Forelimb muscle (tissue), 1 donor: ENCODE measurements at regions not wholly inside any gene's neighbourhood (a gene's known extent, or its start where the extent isn't known, plus 50 kb on each side); places are given as distances from the start of the nearest gene placed in this dataset.

Source experiments
- DNase-seq: peaks from one replicate; pipeline ENCODE4 v3.0.0-alpha.2; 2013; ENCODE audit warnings: low read depth

DNA sequence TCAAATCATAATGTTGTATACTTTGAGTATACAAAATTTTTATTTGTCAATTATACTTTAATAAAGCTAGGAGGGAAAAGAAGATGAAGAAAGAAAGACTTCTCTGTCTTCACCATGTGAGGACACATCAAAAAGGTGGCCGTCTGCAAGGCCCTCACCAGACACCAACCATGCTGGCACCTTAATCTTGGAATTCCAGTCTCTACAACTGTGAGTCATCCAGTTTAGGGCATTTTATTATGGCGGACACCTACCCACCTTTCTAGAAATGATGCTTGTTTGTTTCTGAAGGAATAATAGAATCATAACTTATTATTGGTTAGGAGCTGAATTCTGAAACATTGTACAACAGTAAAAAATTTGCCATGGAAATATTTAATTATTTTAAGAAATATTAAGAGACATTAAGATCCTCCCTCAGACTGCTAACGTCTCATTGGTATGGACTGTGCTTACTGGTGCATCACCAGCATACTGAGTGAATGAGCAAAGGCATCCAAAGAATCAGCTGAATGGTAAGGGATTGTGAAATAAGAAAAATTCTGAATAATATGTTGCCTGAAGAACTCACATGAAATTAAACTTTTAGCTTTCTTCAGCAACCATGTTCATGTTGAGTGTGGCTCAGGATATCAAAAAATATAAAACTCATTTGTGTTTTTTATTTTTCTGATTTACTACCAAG, 536.6 kb downstream of the HTR7 start:
- DNase-seq: no peak

DNA sequence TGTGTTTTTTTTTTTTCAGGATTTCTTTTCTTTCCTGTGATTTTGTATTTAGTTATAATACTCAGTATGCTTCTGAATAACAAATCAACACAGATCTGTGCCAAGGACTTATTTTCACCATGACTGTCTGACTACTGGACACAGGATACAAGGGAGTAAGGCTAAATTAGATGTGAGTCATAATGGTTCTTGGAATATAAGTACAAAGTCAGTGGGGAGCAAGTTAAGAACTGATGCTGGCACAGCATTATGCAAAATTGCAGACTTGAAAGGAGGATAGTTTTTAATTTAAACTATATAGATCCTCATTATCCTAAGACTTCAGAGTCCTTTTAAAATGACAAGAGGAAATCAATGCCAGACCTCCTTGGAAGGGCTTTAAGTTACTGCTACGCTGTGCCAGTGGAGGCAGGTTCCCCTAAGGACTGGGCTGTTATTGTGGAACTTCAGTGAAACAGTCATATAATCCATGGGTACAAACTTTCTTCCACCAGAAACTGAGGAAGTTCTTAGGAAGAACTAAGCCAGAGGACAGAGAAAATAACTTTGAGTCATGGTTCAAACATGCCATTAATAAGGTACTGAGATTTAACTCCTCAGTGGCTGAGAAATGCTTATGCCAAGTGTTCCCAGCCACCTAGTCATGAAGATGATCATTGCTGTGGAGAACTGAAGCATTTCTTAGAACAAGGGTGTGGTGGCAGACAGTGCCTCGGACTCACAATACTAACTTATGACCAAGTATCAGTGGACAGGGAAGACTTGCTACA, 531.2 kb downstream of the HTR7 start:
- DNase-seq: no peak

DNA sequence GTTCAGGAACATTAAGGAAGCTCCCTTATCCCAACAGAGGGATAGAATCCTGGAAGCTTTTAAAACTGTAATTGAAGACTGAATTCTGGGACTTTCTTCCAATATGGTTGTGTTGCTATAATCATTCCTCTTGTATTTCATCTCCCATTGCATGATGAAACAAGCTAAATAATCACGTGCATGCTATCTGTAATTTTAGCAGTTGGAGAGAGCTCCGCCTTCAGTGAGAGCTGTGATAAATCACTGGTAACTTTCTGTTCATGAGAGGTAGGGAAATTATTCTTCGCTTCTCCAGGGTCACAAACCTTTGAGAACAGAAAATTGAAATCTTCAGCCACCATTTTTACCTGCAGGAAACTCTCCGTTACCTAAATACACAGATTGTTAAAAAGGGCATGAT, 530.2 kb downstream of the HTR7 start:
- DNase-seq: no peak

DNA sequence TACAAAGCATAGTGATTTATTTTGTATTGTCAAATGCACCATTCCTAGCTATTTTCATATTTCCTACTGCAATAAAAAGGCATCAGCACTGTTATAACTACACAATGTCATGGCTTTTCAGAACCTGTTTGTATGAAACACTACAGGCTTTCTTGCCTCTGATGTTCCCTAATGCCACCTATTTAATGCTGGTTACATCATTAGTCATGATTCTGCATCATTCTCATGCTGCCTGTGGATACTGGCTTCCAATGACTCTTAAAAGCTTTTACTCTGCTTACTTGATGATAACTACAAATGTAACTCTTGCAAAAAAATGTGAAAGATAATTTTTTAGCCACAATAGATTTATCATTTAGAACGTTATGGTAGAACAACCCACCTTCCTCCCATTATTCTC, 529.4 kb downstream of the HTR7 start:
- no peak for DNase-seq

DNA sequence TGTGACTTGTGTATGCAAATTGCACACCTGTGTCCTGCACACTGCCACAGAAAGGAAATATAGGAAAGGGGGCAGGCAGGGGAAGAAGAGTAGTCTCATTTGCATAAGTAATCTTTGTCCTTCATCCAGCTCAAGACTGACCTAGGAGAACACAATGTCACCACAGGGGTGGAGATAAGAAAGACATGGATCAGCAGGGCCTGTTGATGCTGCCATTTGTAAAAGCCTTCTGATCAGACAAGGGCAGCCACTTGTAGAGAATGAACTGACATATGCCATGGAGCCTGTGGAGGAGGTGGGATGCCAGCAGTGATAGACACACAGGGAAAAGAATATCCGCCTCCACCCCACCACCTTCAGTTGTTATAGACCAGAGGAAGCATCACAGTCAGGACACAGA, 528.9 kb downstream of the HTR7 start:
- no peak for DNase-seq

DNA sequence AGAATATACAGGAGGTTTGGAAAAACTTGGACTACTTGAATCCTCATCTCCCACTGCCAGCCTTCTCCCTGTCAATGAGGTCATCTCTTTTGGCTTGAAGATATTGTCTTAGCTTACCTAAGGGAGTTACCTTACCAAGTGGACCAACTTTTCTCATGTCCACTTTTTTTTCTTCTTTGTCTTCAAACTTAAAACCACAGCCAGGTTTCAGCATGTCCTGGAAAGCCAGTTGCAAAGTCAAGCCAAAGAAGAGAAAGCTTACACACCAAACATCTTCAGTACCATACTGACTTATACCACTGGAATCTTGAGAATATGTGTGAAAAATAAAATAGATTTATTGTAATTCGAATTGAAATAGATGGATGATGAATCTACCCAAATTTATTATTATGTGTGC, 520.5 kb downstream of the HTR7 start:
- no peak for DNase-seq

DNA sequence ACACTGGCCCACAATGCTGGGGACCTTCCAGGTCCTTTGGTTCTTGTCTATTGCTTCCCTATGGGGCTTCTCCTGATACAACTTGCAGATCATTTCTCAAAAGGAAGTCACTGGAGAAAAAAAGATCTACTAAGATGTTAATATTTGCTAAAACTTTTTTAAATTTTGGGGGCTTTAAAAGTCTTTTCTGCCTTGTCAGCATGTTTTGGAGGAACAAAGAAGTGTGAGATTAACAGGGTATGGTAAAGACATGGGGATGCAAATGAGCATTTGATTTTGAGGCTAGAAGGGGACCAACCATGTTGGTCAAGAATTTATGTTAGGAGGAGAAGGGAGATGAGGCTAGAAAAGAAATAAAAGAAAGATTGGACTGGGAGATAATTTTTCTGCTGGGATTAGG, 515.4 kb downstream of the HTR7 start:
- no peak for DNase-seq

DNA sequence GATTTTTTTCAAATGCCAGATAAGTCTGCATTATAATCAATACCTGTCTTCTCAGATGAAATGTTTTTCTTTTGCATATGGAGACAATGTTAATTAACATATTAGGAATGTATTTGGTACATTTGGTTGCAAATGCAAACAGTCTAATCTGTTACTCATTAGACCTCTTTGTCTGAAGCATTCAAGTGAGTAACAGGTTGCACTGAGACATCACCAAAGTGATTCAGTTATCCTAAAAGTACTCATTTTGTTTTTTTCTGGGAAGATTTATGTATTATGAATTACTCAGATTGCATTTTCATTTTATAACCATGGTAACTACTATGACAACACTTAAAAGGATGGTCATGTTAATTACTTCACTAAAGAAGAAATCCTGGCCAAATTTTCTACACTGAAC, 513.6 kb downstream of the HTR7 start:
- no peak for DNase-seq

DNA sequence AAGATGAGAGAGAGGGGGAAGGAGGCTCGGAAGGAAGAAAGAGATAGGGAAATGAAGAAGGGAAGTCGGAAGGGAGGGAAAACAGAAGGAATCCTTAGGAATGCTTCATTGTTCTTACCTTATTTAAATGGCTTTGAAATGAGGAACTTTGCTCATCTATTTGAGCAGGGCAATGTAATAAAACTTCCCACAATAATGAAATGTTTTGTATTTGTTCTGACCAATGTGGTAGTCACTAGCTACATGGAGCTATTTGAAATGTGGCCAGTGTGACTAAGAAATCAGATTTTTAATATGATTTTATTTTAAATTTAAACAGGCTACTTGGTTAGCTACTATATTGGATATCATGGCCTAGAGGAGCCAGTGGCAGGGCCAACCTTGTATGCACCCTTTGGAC, 510.6 kb downstream of the HTR7 start:
- DNase-seq: no peak

DNA sequence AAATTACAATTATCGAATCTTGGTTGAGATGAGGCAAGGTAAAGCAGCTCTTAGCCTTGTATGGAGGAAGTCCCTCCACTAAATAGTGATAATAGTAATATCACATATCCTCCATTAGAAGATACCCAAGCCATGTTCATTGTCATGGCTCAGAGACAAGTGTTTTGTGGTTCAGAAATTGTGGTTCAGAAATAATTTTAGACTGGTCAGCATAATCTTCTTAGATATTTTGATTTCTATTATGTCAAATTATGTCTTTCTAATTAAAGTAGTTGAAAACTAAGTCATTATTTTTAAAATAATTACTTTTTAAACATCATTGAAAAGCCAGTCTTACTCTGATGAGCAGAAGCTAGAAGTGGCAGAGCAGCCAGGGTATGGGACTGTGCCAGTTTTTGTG, 507.7 kb downstream of the HTR7 start:
- no peak for DNase-seq

DNA sequence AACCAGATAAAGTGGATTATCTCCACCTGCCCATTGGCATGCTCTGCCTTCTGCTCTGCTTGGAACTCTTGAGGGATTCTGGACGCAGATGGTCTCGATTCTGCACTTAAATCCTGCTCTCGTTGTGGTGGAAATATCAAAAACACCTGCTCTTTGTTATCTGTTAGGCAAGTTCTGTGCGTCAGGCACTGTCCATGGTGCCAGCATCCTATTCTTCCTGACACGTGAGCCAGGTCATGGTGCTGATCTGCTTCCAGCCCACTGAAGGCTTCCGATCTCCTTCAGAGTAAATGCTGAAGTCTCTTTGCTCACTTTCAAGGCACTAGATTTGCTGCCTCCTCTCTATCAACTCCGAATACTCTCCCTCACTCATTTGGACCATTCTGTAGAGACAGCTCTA, 505.6 kb downstream of the HTR7 start:
- DNase-seq: no peak

DNA sequence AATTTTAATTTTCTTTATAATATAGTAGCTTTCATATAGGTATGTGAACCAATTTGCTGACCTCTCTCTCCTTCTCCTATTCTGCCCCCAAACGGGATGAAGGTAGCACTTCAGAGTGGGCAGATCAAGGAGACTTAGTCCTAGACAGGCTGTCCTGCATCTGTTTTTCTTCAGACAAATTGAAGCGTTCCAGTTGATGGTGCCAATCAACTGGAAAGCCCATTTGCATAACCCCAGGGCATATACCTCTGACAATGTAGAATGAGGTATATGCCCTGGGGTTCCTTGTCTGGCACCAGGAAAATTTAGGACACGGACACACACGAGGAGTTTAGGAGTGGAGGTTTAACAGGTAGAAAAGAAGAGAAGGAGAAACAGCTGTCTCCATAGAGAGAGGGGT, 502.9 kb downstream of the HTR7 start:
- DNase-seq: no peak

DNA sequence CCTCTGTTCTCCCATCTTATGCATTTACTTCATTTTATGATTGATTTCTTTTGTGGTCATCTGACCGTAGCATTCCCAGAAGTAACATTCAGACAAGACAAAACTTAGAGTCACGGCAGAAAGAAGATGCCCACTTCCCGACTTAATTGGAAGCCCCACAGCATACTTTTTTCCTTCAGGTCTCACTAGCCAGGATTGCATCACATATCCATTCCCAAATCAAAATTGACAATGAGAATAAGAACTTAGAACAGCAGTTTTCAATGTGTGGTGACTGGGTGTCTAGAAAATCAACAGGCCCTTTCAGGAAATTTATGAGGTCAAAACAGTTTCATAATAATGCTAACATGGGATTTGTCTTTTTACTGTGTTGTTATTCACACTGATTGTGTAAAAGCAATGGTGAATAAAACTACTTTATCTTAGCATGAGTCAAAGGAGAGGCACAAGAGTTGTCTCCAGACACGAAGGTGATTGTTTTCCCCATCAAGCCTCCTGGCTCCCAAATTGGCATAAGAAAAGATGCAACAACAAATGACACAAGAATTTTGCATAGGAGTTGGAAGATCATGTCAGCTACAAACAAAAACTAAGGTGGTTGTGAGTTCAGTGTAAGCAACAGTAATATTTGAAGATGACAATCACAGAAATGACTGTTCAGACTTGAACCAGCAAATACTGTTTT, 493.9 kb downstream of the HTR7 start:
- DNase-seq: no peak

DNA sequence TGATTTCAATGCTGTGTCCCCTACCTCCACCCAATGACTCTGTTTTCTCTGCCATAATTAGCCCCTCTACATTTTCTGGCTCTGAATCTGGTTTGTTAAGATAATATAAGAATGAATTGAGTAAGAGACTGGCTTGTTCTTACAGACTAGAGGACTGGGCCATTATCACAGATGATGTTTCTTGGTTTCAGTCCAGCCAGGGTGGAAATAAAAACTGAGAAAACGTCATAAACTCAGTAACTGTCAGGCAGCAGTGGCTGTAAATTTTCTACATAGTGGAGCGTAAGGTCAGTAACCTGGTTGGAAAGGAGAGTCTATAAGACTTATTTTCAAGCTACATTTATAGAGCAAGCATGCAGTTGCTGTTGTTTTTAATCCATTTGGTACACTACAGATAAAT, 485.4 kb downstream of the HTR7 start:
- DNase-seq: no peak

DNA sequence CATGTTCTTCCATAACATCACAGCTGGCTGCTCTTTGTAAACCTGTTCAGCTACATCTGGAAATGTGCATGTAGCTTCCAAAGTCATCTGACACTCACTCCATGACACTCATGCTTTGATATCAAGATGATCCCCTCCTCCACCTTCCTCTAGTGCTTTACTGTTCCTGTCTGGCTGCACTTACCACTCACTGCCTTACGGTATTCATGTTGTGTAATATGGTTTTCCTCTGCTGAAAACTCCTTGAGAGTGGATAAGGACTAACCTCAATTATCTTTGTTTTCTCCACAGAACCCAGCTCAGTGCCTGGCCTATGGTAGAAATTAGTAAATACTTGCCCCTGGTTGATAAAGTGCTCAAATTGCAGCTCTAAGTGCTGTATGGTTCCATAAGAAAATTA, 483.9 kb downstream of the HTR7 start:
- DNase-seq: no peak

DNA sequence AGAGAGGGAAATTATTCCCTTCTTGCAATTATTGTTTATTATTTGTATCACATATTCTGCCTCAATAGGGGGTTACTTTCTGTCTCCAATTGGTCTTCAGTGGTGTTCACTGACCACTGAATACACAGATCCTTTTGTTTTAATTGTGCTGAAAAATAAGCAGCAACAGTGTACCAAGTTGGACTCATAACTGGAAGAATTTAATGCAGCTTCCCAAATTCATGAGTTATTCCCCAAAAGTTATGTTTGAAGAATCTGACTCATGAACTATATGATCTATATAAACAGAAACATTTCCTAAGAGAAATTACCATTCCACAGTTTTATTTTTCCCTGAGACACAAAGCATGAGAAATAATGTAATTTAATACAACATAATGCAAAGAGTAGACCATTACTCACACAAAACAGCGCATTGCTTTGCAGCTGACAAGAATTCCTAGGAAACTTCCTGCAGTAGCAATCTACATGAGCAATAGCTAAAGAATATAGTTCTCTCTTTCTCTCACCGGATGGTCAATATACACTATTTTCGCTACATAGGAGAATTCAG, 479.2 kb downstream of the HTR7 start:
- no peak for DNase-seq

DNA sequence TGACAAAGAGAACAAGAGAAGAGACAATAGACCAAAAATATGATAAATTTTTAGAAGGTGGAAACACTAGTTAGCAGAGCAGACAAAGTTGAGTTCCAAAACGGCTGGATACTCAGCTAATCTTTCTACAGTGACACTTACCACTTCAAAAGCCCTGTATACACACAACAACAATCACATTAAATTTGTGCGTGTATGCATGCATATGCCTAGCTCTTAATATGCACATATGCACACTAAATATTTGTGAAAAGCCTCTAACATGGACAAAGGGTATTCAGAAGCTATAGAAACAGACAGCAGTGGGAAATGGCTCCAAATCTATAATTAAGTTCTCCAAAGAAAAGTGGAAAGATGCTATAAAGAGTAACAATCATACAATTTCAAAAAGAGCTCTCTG, 476.4 kb downstream of the HTR7 start:
- no peak for DNase-seq

DNA sequence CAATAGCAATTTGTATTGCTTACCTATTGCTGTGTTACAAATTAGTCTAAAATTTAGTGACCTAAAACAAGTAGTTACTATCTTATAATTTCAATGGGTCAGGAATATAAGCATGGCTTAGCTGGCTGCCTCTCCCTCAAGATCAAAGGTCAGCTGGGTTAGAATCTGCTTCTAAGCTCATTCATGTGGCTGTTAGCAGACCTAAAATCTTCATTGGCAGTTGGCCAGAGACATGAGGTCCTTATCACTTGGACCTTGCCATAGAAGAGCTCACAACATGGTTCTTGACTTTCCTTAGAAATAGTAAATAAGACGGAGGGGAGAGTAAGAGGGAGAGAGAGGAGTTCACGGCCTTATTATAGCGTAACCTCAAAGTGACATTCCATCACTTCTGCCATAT, 468.0 kb downstream of the HTR7 start:
- DNase-seq: no peak

DNA sequence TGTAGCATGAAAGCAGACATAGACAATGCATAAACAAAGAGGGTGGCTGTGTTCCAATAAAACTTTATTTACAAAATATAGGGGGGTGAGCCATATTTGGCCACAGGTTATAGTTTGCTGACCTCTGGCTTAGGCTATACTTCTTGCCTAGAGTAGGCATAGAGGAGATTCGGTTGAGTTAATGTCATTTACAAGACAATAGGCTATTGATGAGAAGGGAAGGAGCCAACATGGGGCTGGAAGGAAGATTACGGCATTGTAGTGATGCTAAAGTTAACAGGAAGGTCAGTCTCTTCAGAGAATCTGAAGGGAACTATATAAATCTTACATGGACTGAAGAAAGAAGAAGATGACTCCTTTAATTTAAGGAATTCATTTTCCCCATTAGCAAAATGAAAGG, 463.5 kb downstream of the HTR7 start:
- no peak for DNase-seq

DNA sequence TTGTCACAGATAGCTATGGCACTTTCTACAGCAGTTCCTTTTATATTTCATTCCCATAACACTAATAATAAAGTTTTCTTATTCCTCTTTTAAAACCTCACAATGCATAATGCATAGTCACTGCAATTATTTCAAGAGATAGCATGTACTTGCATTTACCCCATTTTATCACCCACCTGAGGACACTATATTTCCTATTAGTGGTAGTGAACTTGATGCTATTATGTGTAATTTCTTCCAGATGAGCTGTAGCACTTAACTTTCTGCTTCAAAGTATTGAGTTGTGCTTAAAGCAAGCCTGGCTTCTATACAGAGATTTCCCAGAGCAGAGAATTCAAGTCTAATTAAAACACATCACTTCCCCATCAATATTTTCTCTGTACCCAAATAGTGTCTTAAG, 461.1 kb downstream of the HTR7 start:
- no peak for DNase-seq

DNA sequence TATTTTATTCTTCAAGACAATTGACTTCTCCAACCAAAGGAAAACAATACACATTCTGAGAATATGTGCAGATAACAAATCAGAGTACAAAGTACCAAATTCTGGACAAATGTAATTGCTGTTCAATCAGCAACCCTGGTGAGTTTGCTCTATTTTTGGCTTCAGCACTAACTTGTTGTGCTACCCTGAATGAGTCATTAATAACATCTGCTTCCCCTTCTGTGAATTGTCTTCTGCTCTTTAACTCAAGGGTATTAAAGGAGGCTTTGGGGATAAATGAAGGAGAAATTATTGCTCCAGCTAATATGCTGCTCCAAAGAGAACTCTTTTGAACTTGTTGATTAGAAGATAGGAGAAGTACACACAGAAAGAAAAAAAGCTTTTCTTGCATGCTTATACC, 459.3 kb downstream of the HTR7 start:
- no peak for DNase-seq

DNA sequence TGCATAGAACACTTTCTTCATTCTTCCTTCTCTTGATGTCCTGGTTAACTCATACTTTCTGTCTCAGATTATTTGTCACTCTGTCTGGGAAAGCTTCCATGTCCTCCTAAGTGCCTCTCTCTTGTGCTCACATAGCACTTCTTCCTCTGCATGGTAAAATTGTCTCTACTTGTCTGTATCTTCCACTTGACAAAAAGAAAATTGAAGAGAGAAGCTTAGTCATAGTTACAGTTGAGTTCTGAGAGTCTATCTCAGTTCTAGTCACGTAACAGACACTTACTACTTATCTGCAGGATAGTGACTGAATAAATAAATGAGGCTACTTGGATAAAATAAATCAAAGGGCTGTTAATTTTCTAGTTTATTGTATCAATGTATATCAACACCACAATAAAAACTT, 458.1 kb downstream of the HTR7 start:
- DNase-seq: no peak
